OCI-LY7 (cell line): ENCODE measurements at regions not wholly inside any gene's neighbourhood (a gene's known extent, or its start where the extent isn't known, plus 50 kb on each side); places are given as distances from the start of the nearest gene placed in this dataset.
"Not testable (repeated sequence)": the region's sequence is repeated elsewhere in the genome, so short reads cannot be mapped to it uniquely, and the experiment has no call there.

Experiments
- BruUV-seq: library from RNA; stranded (reverse); fragments of 400-500 nt; replicated peaks from 2 replicates; lab custom pipeline; 2021; lab: Mats Ljungman, UMichigan
- CTCF ChIA-PET: fragments of 300-600 bp; sonication (Branson Sonifier 250); formaldehyde crosslinking; loops from one replicate; lab custom pipeline; 2022; ENCODE audit warnings: antibody characterized with exemption; ENCODE audit not compliant: unreplicated experiment; lab: Charles Lee
- POLR2A ChIA-PET: fragments of 300-600 bp; sonication (Branson Sonifier 250); formaldehyde crosslinking; loops from one replicate; lab custom pipeline; 2022; ENCODE audit warnings: antibody characterized with exemption; lab: Charles Lee
- DNase-seq: peaks from one replicate; pipeline ENCODE4 v3.0.0-alpha.2; 2015; ENCODE audit warnings: low spot score
- H2AFZ ChIP-seq: fragments of 200-600 bp; sonication (generic), shearing (Covaris generic); 2 replicates; pipeline ENCODE4 v1.6.1; 2014; ENCODE audit warnings: mild to moderate bottlenecking, antibody characterized with exemption, low read length, moderate library complexity
- H3K27ac ChIP-seq: fragments of 200-600 bp; sonication (generic); 2 replicates; pipeline ENCODE4 v1.5.1; 2014; ENCODE audit warnings: mixed run types, low read depth, mild to moderate bottlenecking, moderate library complexity, low read length, inconsistent platforms; ENCODE audit not compliant: poor library complexity, severe bottlenecking
- H3K36me3 ChIP-seq: fragments of 200-600 bp; sonication (generic); 2 replicates; pipeline ENCODE4 v1.6.1; 2014; ENCODE audit warnings: mild to moderate bottlenecking, antibody characterized with exemption, low read length, moderate library complexity, mixed read lengths; ENCODE audit not compliant: insufficient read depth
- H3K4me1 ChIP-seq: fragments of 200-600 bp; sonication (generic); 2 replicates; pipeline ENCODE4 v1.5.1; 2014; ENCODE audit warnings: mild to moderate bottlenecking, low read length; ENCODE audit not compliant: insufficient read depth, poor library complexity, severe bottlenecking
- H3K4me2 ChIP-seq: fragments of 200-600 bp; sonication (generic); 2 replicates; pipeline ENCODE4 v1.6.1; 2014; ENCODE audit warnings: mild to moderate bottlenecking, low read length
- H3K4me3 ChIP-seq: fragments of 200-600 bp; sonication (generic); 2 replicates; pipeline ENCODE4 v1.5.1; 2014; ENCODE audit warnings: mild to moderate bottlenecking, low read depth, low read length; ENCODE audit not compliant: poor library complexity, severe bottlenecking
- H3K79me2 ChIP-seq: fragments of 200-600 bp; sonication (generic); 2 replicates; pipeline ENCODE4 v1.6.1; 2016; ENCODE audit warnings: low read depth, mild to moderate bottlenecking, low read length, moderate library complexity, mixed read lengths; ENCODE audit not compliant: insufficient read depth
- H3K9me2 ChIP-seq: fragments of 200-600 bp; sonication (generic); 2 replicates; pipeline ENCODE4 v1.6.1; 2016; ENCODE audit warnings: mild to moderate bottlenecking, low read length, mixed read lengths; ENCODE audit not compliant: insufficient read depth
- H3K9me3 ChIP-seq: fragments of 200-600 bp; sonication (generic); 2 replicates; pipeline ENCODE4 v1.6.1; 2014; ENCODE audit warnings: mild to moderate bottlenecking, mixed run types, low read length, mixed read lengths
- H4K20me1 ChIP-seq: fragments of 200-600 bp; sonication (generic); 2 replicates; pipeline ENCODE4 v1.6.1; 2014; ENCODE audit warnings: mild to moderate bottlenecking, antibody characterized with exemption, low read length, moderate library complexity, mixed read lengths; ENCODE audit not compliant: insufficient read depth
- CTCF ChIP-seq: fragments of 200-600 bp; sonication (generic); conservative IDR thresholded peaks from 2 replicates; pipeline ENCODE4 v1.5.1; 2014; ENCODE audit warnings: mild to moderate bottlenecking, antibody characterized with exemption, low read length, moderate library complexity, mixed read lengths
- EZH2phosphoT487 ChIP-seq: fragments of 200-600 bp; sonication (generic); IDR thresholded peaks from 2 replicates; pipeline ENCODE4 v1.6.1; 2018; ENCODE audit warnings: low read depth, borderline replicate concordance, mild to moderate bottlenecking, mixed run types, antibody characterized with exemption, low read length, moderate library complexity, mixed read lengths
- intact Hi-C: fragments of 100-400 bp; cut with micrococcal nuclease; formaldehyde crosslinking; loops from one replicate; pipeline ENCODE4 v1.10.0; 2022; ENCODE audit not compliant: unreplicated experiment

DNA sequence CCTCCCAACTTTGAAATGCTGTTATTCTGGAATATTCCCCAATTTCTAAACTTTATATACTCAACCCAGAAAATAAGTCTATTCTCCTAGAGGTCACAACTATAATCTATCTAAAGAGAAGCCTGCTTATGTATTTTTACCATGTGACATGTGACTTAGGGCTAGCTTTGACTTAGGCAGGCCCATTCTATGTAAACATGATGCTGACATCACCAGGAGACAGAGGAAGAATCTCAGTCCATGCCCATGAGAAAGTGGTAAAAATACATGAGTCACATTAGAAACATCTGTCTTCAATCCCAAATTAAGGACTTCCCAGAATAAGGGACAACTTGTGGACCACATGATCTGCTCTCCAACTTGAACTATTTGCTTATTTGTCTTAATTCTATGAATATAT is 113.6 kb upstream of the ID4 start:
- CTCF ChIA-PET, result no interaction called here
- no peaks in the 10 kb centered on the region for H3K36me3 ChIP-seq
- BruUV-seq, result no TSS peak

GRCh38 chr6:19725436-19725835 is 111.7 kb upstream of the ID4 start:
- H3K4me2 ChIP-seq, BruUV-seq, DNase-seq, H3K79me2 ChIP-seq, H3K4me1 ChIP-seq, H3K9me3 ChIP-seq, H3K4me3 ChIP-seq, CTCF ChIA-PET, H3K36me3 ChIP-seq, intact Hi-C loops, H4K20me1 ChIP-seq, H2AFZ ChIP-seq, H3K27ac ChIP-seq, H3K9me2 ChIP-seq: not testable (repeated sequence)
- POLR2A ChIA-PET, result interaction anchor here (0.6 kb wide), 1 partner anchor 127 kb away, joined by 3 read pairs; no protein-coding TSS in a partner anchor

More for the DNA sequence above, 113.6 kb upstream of the ID4 start:
- Histone ChIP-seq H2AFZ (no peak overlapping the region), H3K9me2 (no peaks in the 10 kb centered on the region), H3K4me1 (peaks cover 7% of the 10 kb centered on the region), H3K4me3 (no peak overlapping the region), H3K79me2 (no peaks in the 10 kb centered on the region), H3K27ac (no peak overlapping the region), H4K20me1 (no peaks in the 10 kb centered on the region), H3K4me2 (no peak overlapping the region), H3K9me3 (no peaks in the 10 kb centered on the region)
- no peak for TF ChIP-seq EZH2phosphoT487
- POLR2A ChIA-PET, result interaction anchor here (1.7 kb wide), 1 partner anchor 10 kb away, joined by 4 read pairs; no protein-coding TSS in a partner anchor
- intact Hi-C loops, result no loop called here
- no peak for DNase-seq

DNA sequence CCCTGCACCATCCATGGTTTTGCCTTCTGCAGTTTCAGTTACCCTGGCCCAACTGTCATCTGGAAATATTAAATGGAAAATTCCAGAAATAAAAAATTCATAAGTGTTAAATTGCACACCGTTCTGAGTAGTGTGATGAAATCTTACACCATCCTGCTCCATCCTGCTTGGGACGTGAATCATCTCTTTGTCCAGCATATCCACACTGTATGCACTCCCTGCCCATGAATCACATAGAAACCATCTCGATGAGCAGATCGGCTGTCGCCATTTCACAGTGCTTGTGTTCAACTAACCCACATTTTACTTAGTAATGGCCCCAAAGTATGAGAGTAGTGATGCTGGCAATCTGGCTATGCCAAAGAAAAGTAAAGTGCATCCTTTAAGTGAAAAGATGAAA is 105.9 kb upstream of the ID4 start:
- H3K4me2 ChIP-seq, result no peak overlapping the region
- no peak overlapping the region for H3K4me3 ChIP-seq
- ChIA-PET POLR2A (no interaction called here), CTCF (no interaction called here)
- no peak overlapping the region for H2AFZ ChIP-seq
- no peaks in the 10 kb centered on the region for H4K20me1 ChIP-seq
- H3K9me3 ChIP-seq, result no peaks in the 10 kb centered on the region
- H3K9me2 ChIP-seq, result no peaks in the 10 kb centered on the region
- H3K79me2 ChIP-seq, result no peaks in the 10 kb centered on the region
- H3K27ac ChIP-seq, result no peak overlapping the region
- no peak for DNase-seq
- no TSS peak for BruUV-seq
- intact Hi-C loops, result no loop called here
- TF ChIP-seq EZH2phosphoT487 (no peak), CTCF (no peak)
- H3K4me1 ChIP-seq, result no peaks in the 10 kb centered on the region
- H3K36me3 ChIP-seq, result no peaks in the 10 kb centered on the region

DNA sequence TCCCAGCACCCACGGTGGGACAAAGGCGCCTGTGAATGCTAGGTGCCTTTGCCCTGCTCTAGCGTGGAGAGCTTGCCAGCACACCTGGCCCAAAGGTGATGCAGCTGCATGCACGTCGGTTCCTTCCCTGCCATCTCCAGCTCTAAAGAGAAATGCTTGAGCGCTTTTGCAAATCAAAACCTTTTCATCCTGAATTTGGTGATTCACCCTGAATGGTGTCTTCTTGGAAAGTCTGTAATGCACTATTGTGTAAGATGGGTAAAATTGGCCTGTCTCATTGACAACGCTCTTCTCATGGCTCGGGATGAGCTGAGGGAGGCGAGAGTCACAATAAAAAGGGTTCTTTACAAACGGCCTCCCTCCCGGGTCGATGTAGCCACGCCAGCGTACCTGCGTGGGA is 103.1 kb upstream of the ID4 start:
- no peak overlapping the region for H3K4me3 ChIP-seq
- H2AFZ ChIP-seq, result no peak overlapping the region
- H3K9me3 ChIP-seq, result no peaks in the 10 kb centered on the region
- no TSS peak for BruUV-seq
- DNase-seq, result no peak
- no peak for TF ChIP-seq CTCF
- no peak overlapping the region for H3K27ac ChIP-seq
- H4K20me1 ChIP-seq, result no peaks in the 10 kb centered on the region
- H3K4me2 ChIP-seq, result no peak overlapping the region
- ChIA-PET CTCF (no interaction called here), POLR2A (interaction anchor here (0.6 to 2.5 kb wide), 4 partner anchors 15 to 181 kb away, joined by 3 to 9 read pairs (median 4); no protein-coding TSS in a partner anchor)
- H3K9me2 ChIP-seq, result no peaks in the 10 kb centered on the region
- H3K79me2 ChIP-seq, result no peaks in the 10 kb centered on the region
- H3K4me1 ChIP-seq, result no peaks in the 10 kb centered on the region
- intact Hi-C loops, result no loop called here
- no peaks in the 10 kb centered on the region for H3K36me3 ChIP-seq
